ENCODE measurements at regions not wholly inside any gene's neighbourhood (a gene's known extent, or its start where the extent isn't known, plus 50 kb on each side); places are given as distances from the start of the nearest gene placed in this dataset.

- Histone ChIP-seq H3K4me3 (peak overlapping the region; percentile 59), H3K27ac (no peak overlapping the region)
- no peak for DNase-seq (ENCODE audit: low spot score)
- TF ChIP-seq CTCF (IDR thresholded peaks at IDR 0.05) = no peak
Observed at GRCh38 chr7:155373359-155374273, 75.9 kb downstream of the INSIG1 start.

GRCh38 chr7:155374276-155375252 is 76.9 kb downstream of the INSIG1 start:
- H3K27ac ChIP-seq = no peak overlapping the region
- DNase-seq (ENCODE audit: low spot score) = no peak
- peak overlapping the region; percentile 59 for H3K4me3 ChIP-seq
- TF ChIP-seq CTCF (IDR thresholded peaks at IDR 0.05) = no peak

GRCh38 chr7:155375337-155376277 is 77.9 kb downstream of the INSIG1 start:
- no peak overlapping the region for H3K27ac ChIP-seq
- no peak for DNase-seq (ENCODE audit: low spot score)
- TF ChIP-seq CTCF (IDR thresholded peaks at IDR 0.05) = no peak
- H3K4me3 ChIP-seq = no peak overlapping the region

- no peak for TF ChIP-seq CTCF (IDR thresholded peaks at IDR 0.05)
- DNase-seq (ENCODE audit: low spot score) = no peak
- no peak overlapping the region for H3K27ac ChIP-seq
- H3K4me3 ChIP-seq = peak overlapping the region; percentile 59
Observed at GRCh38 chr7:155377071-155377837, 79.6 kb downstream of the INSIG1 start.

GRCh38 chr7:155377838-155378579 is 79.9 kb upstream of the EN2 start:
- TF ChIP-seq CTCF (IDR thresholded peaks at IDR 0.05) = no peak

More at GRCh38 chr7:155377838-155378579, 79.9 kb upstream of the EN2 start:
- DNase-seq (ENCODE audit: low spot score) = no peak
- no peak overlapping the region for H3K27ac ChIP-seq
- peak overlapping the region; percentile 59 for H3K4me3 ChIP-seq

All from coronary artery (tissue), 2 donors.